Activated CD4-positive, alpha-beta memory T cell treated with anti-CD3 and anti-CD28 coated beads for 36 hours (primary cell): ENCODE measurements at regions not wholly inside any gene's neighbourhood (a gene's known extent, or its start where the extent isn't known, plus 50 kb on each side); places are given as distances from the start of the nearest gene placed in this dataset.

Experiments
- CTCF ChIA-PET: fragments of 350-600 bp; sonication (Branson Sonifier 250); formaldehyde crosslinking; loops from one replicate; lab custom pipeline; 2021; ENCODE audit warnings: antibody characterized with exemption, inconsistent platforms; lab: Charles Lee
- POLR2A ChIA-PET: fragments of 350-600 bp; sonication (Branson Sonifier 250); formaldehyde crosslinking; loops from one replicate; lab custom pipeline; 2021; ENCODE audit warnings: antibody characterized with exemption; lab: Charles Lee
- DNase-seq: peaks from one replicate; pipeline ENCODE4 v3.0.0-alpha.2; 2020
- H3K27ac Mint-ChIP-seq: one replicate; pipeline ENCODE4 v1.8.0; 2021; ENCODE audit warnings: mixed read lengths
- H3K27me3 Mint-ChIP-seq: one replicate; pipeline ENCODE4 v1.8.0; 2021; ENCODE audit warnings: mixed read lengths
- H3K36me3 Mint-ChIP-seq: one replicate; pipeline ENCODE4 v1.8.0; 2021; ENCODE audit warnings: mixed read lengths
- H3K4me1 Mint-ChIP-seq: one replicate; pipeline ENCODE4 v1.8.0; 2021; ENCODE audit warnings: low read depth, mixed read lengths
- H3K4me3 Mint-ChIP-seq: one replicate; pipeline ENCODE4 v1.8.0; 2021; ENCODE audit warnings: mild to moderate bottlenecking, mixed read lengths
- H3K9me3 Mint-ChIP-seq: one replicate; pipeline ENCODE4 v1.8.0; 2021; ENCODE audit warnings: mixed read lengths
- intact Hi-C: fragments of 100-400 bp; cut with micrococcal nuclease; formaldehyde crosslinking; loops from one replicate; pipeline ENCODE4 v1.15.1; 2023

DNA sequence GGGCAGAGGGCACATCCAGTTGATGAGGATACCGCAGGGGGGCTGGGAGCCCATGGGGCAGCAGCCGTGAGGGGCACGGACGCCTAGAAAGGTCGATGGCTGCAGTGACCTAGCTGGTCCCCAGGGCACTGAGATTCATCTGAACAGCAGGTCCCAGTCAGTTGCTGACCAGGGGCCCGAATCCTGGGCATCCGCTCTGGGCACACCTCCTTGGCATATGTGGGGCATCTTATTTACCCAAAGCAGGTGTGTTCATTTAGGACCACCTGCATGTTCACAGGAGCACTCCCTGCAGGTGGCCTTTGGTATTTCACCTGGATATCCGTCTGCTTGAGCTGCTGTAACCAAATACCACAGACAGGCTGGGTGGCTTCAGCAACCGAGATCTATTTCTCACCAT, 72.0 kb upstream of the ODC1 start:
- DNase-seq, result no peak
- POLR2A ChIA-PET, result no interaction called here
- CTCF ChIA-PET, result no interaction called here
- Mint-ChIP-seq H3K36me3 (peaks cover 8% of the 10 kb centered on the region), H3K4me1 (no peaks in the 10 kb centered on the region), H3K27ac (no peak overlapping the region), H3K27me3 (no peaks in the 10 kb centered on the region), H3K4me3 (no peak overlapping the region), H3K9me3 (peaks cover 21% of the 10 kb centered on the region)
- intact Hi-C loops, result no loop called here

GRCh38 chr2:10519394-10519740, 71.2 kb upstream of the ODC1 start:
- ChIA-PET POLR2A (no interaction called here), CTCF (no interaction called here)
- Mint-ChIP-seq H3K27me3 (no peaks in the 10 kb centered on the region), H3K27ac (no peak overlapping the region), H3K9me3 (peaks cover 29% of the 10 kb centered on the region), H3K36me3 (peaks cover 8% of the 10 kb centered on the region), H3K4me3 (no peak overlapping the region), H3K4me1 (no peaks in the 10 kb centered on the region)
- intact Hi-C loops, result no loop called here
- DNase-seq, result no peak

- H3K9me3 Mint-ChIP-seq, result peaks cover 29% of the 10 kb centered on the region
- H3K27me3 Mint-ChIP-seq, result no peaks in the 10 kb centered on the region
- ChIA-PET POLR2A (no interaction called here), CTCF (no interaction called here)
- H3K36me3 Mint-ChIP-seq, result peaks cover 8% of the 10 kb centered on the region
- intact Hi-C loops, result no loop called here
- H3K27ac Mint-ChIP-seq, result no peak overlapping the region
- no peak overlapping the region for H3K4me3 Mint-ChIP-seq
- no peaks in the 10 kb centered on the region for H3K4me1 Mint-ChIP-seq
- no peak for DNase-seq
Measured at GRCh38 chr2:10518470-10519393, 70.6 kb upstream of the ODC1 start.

GRCh38 chr2:10517351-10518043, 69.4 kb upstream of the ODC1 start:
- intact Hi-C loops, result no loop called here
- peaks cover 29% of the 10 kb centered on the region for H3K9me3 Mint-ChIP-seq
- no peak for DNase-seq
- H3K36me3 Mint-ChIP-seq, result peaks cover 8% of the 10 kb centered on the region
- H3K27ac Mint-ChIP-seq, result no peak overlapping the region
- no peak overlapping the region for H3K4me3 Mint-ChIP-seq
- no peaks in the 10 kb centered on the region for H3K4me1 Mint-ChIP-seq
- H3K27me3 Mint-ChIP-seq, result no peaks in the 10 kb centered on the region
- ChIA-PET CTCF (no interaction called here), POLR2A (no interaction called here)

DNA sequence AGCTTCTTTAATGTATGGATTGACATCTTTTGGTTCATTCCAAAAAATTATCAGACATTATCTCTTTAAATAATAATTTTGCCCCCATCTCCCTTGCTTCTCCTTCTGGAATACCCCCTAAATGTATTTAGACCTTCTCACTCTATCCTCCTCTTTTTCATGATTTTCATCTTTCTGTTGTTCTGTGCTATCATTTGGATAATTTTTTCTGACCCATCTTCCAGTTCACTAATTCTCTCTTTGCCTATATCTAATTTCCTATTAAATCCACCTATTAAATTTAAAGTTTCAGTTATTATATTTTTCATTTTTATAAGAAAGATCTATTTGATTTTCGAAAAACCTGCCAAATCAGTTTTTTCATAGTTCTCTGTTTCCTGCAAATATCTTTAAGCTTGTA, 67.8 kb upstream of the ODC1 start:
- Mint-ChIP-seq H3K4me3 (no peak overlapping the region), H3K9me3 (peaks cover 29% of the 10 kb centered on the region), H3K36me3 (peaks cover 8% of the 10 kb centered on the region), H3K27ac (no peak overlapping the region), H3K4me1 (no peaks in the 10 kb centered on the region), H3K27me3 (no peaks in the 10 kb centered on the region)
- POLR2A ChIA-PET, result no interaction called here
- DNase-seq, result no peak
- intact Hi-C loops, result no loop called here
- CTCF ChIA-PET, result no interaction called here

DNA sequence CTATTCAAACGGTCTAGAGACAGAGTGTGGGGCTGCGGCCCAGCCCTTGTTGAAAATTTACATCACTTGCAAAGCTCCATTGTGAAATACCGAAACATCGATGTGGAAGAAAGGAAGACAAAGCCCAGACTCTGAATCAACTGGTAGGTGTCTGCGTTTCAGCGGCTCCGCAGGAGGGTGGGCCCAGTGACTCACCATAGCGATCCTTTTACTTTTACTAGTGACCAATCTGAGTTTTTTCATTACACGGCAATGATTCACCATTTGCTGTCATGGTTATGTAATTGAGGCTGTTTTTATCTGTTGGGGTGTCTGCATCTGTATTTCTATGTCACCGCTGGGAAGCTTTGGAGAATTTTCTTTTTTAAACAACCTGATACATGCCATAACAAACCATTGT, 66.6 kb upstream of the ODC1 start:
- peak; percentile 10 for DNase-seq
- Mint-ChIP-seq H3K27me3 (no peaks in the 10 kb centered on the region), H3K4me1 (no peaks in the 10 kb centered on the region), H3K9me3 (peaks cover 29% of the 10 kb centered on the region), H3K27ac (no peak overlapping the region), H3K4me3 (no peak overlapping the region), H3K36me3 (peaks cover 8% of the 10 kb centered on the region)
- ChIA-PET CTCF (no interaction called here), POLR2A (no interaction called here)
- intact Hi-C loops, result no loop called here

- CTCF ChIA-PET, result no interaction called here
Measured at GRCh38 chr2:10514273-10514672, 66.1 kb upstream of the ODC1 start.

DNA sequence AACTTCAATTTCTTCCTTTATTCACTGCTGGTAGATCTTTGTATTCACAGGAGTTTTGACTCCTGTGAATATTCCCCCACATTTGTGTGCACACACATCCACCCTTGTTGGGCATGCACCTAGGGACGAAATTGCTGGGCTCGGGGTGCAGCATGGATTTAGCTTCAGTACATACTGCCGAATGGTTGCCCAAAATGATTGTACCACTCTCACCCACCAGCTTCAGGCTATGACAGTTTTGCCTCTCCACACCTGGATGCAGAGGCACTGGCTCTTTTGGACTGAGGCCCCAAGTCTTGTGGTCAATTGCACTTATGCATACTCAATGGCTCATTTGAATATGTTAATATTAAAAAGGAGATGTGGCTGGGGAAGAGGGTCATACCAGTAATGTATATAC, 65.1 kb upstream of the ODC1 start:
- intact Hi-C loops, result no loop called here
- Mint-ChIP-seq H3K4me3 (no peak overlapping the region), H3K27me3 (no peaks in the 10 kb centered on the region), H3K4me1 (no peaks in the 10 kb centered on the region), H3K27ac (no peak overlapping the region), H3K9me3 (peaks cover 29% of the 10 kb centered on the region), H3K36me3 (peaks cover 8% of the 10 kb centered on the region)
- POLR2A ChIA-PET, result no interaction called here
- no peak for DNase-seq
- CTCF ChIA-PET, result no interaction called here

More at GRCh38 chr2:10514273-10514672, 66.1 kb upstream of the ODC1 start:
- Mint-ChIP-seq H3K36me3 (peaks cover 8% of the 10 kb centered on the region), H3K9me3 (peaks cover 29% of the 10 kb centered on the region), H3K27ac (no peak overlapping the region), H3K27me3 (no peaks in the 10 kb centered on the region), H3K4me3 (no peak overlapping the region), H3K4me1 (no peaks in the 10 kb centered on the region)
- intact Hi-C loops, result no loop called here
- POLR2A ChIA-PET, result no interaction called here
- DNase-seq, result peak; percentile 3

- Mint-ChIP-seq H3K4me3 (no peak overlapping the region), H3K9me3 (no peaks in the 10 kb centered on the region), H3K4me1 (no peaks in the 10 kb centered on the region), H3K27ac (no peak overlapping the region), H3K27me3 (no peaks in the 10 kb centered on the region), H3K36me3 (no peaks in the 10 kb centered on the region)
- POLR2A ChIA-PET, result no interaction called here
- intact Hi-C loops, result no loop called here
- no peak for DNase-seq
- CTCF ChIA-PET, result interaction anchor here (0.6 kb wide), 1 partner anchor 167 kb away, joined by 3 read pairs; no protein-coding TSS in a partner anchor
Measured at GRCh38 chr2:10508038-10508437, 59.9 kb upstream of the ODC1 start.

- no peak for DNase-seq
- ChIA-PET POLR2A (no interaction called here), CTCF (no interaction called here)
- no peaks in the 10 kb centered on the region for H3K27me3 Mint-ChIP-seq
- H3K36me3 Mint-ChIP-seq, result no peaks in the 10 kb centered on the region
- H3K27ac Mint-ChIP-seq, result no peak overlapping the region
- H3K4me3 Mint-ChIP-seq, result no peak overlapping the region
- H3K4me1 Mint-ChIP-seq, result no peaks in the 10 kb centered on the region
- intact Hi-C loops, result no loop called here
- H3K9me3 Mint-ChIP-seq, result no peaks in the 10 kb centered on the region
Measured at GRCh38 chr2:10507106-10507505, 59.0 kb upstream of the ODC1 start.

DNA sequence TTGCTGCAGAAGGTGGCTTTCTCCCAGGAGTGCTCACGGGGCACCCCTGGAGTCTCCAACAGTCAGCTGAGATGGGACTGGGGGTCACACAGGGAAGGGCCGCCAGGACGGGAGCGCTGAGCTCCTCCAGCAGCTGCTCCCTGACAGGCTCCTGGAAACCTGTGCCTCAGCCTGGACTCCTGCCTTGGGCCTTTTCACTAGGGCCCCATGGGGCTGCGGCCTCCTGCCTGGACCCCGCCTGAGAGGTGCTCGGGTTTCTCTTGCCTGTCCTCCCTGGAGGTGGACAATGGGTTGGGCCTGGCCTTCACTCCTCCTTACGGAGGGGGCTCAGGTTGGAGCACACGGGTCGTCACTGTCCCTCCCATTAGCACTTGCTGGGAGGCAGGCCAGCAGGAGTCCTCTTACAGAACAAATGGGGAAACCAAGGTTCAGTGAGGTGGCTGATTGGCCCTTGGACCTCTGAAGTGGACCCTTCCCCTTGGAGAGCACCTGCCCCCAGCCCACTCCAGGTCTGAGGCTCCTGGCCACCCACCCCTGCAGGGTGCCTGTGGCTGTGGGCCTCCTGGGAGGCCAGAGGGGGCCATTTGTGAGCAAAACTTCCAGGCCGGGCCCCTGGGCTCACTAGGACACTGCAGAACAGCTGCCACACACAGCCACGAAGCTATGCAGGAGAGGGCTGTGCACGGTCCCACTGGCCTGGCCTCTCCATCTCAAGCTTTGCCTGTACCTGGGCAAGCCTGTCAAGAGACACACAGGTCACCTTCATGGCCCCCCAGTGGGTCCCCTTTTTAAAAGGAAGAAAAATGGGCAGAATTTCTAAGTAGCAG, 57.1 kb upstream of the ODC1 start:
- Mint-ChIP-seq H3K36me3 (no peaks in the 10 kb centered on the region), H3K4me3 (no peak overlapping the region), H3K27me3 (no peaks in the 10 kb centered on the region), H3K4me1 (no peaks in the 10 kb centered on the region), H3K9me3 (no peaks in the 10 kb centered on the region), H3K27ac (no peak overlapping the region)
- intact Hi-C loops, result no loop called here
- ChIA-PET POLR2A (no interaction called here), CTCF (no interaction called here)
- DNase-seq, result no peak

DNA sequence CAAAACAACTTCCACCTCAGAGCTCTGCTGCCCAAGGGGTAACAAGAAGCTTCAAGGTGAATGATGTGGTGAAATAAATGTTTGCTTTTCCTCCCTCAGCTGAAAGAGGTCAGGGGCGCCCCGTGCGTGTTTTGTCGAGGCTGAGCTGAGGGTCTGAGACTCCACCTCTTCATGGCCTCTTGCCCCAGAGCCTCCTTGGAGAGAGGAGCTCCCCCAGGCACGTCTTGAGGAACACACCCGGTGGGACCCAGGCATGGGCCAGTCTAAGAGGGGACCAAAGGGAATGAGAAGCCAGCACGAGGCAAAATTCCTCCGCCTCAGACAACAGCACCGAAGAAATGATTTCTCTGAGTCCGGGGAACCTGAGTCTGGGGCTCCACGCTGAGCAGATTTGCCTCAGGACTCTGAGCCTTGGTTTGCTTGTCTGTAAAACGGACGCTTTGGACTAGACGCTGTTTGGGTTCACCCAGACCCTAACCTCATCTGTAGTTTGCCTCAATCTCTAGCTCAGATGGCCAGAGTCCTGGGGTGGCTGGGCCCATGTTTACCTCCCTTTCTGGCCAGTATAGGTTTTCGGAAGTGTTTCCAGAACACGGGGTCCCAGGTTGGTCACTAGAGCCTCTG, 56.4 kb upstream of the ODC1 start:
- Mint-ChIP-seq H3K4me1 (no peaks in the 10 kb centered on the region), H3K4me3 (no peak overlapping the region), H3K27me3 (no peaks in the 10 kb centered on the region), H3K36me3 (no peaks in the 10 kb centered on the region), H3K9me3 (no peaks in the 10 kb centered on the region), H3K27ac (no peak overlapping the region)
- ChIA-PET POLR2A (no interaction called here), CTCF (no interaction called here)
- no peak for DNase-seq
- intact Hi-C loops, result no loop called here
